HCT116 (cell line): ENCODE measurements at regions not wholly inside any gene's neighbourhood (a gene's known extent, or its start where the extent isn't known, plus 50 kb on each side); places are given as distances from the start of the nearest gene placed in this dataset.

Experiments used
- EZH2 ChIP-seq: fragments of 200-600 bp; sonication (generic); IDR thresholded peaks from 2 replicates; pipeline ENCODE4 v1.6.1; 2017; ENCODE audit warnings: antibody characterized with exemption, mixed run types
- POLR2A ChIP-seq: IDR thresholded peaks from 2 replicates; pipeline ENCODE4 v1.7.0; 2011; ENCODE audit warnings: borderline replicate concordance; ENCODE audit not compliant: insufficient read depth, insufficient read length; ENCODE audit errors: extremely low read depth
- POLR2AphosphoS5 ChIP-seq: IDR thresholded peaks from 2 replicates; pipeline ENCODE4 v1.6.1; 2011; ENCODE audit warnings: mild to moderate bottlenecking, low read depth, low read length, moderate library complexity
- YY1 ChIP-seq: IDR thresholded peaks from 2 replicates; pipeline ENCODE4 v1.6.1; 2011; ENCODE audit warnings: low read length, low read depth, moderate library complexity, mild to moderate bottlenecking; ENCODE audit not compliant: insufficient replicate concordance; ENCODE audit errors: extremely low read depth
- ZNF274 ChIP-seq: fragments of 200-500 bp; sonication (Bioruptor generic); IDR thresholded peaks from 2 replicates; pipeline ENCODE4 v1.6.1; 2014; ENCODE audit warnings: mild to moderate bottlenecking, low read depth, low read length, inconsistent platforms
- TF ChIP-seq, protein P1 (sequence below), 3 experiments: fragments of 200-600 bp in 1 of 3; sonication (generic) in 1 of 3; IDR thresholded peaks in 2 of 3; conservative IDR thresholded peaks in 1 of 3; 2 replicates each; pipeline ENCODE4 v1.5.1; 2012 to 2017; ENCODE audit warnings: low read depth in 2 of 3, low read length in 2 of 3, antibody characterized with exemption in 1 of 3, borderline replicate concordance in 1 of 3, control low read depth in 1 of 3, mild to moderate bottlenecking in 1 of 3, mixed read lengths in 1 of 3, mixed run types in 1 of 3, moderate library complexity in 1 of 3; ENCODE audit not compliant: insufficient read depth in 1 of 3
- TF ChIP-seq, protein P2 (sequence below): IDR thresholded peaks from 2 replicates; pipeline ENCODE4 v1.6.1; 2012; ENCODE audit warnings: low read depth
- TF ChIP-seq, protein P3 (sequence below): IDR thresholded peaks from 2 replicates; pipeline ENCODE4 v1.6.1; 2012

DNA sequence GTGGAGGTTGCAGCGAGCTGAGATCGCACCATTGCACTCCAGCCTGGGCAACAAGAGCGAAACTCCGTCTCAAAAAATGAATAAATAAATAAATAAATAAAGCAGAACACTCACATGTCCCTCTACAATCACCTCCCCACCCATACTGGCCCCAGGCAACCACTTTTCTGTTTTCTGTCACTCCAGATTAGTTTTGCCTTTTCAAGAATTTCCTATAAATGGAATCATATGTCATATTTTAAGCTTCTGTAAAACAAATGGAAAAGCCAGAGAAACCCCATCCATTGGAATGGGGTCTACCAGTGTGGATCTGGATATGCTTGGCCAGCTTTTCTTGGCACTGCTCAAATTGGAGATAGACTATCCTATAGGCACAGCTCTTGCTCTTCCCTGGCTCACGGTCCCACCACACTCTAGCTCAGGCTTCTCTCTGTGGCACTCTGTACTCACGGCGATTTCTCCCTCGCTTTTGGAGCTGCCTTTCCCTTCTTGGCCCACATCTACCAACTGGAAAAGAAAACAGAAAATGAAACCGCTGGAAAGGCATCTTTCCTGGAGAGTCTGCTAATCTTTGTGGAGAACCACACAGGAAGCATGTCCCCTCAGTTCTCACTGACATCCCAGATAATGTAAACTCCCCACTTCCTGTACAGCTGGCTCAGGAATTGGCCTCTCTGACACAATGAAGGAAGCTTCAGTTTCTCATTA lies 210.1 kb downstream of the JCAD start:
- no peak for TF ChIP-seq POLR2AphosphoS5
- TF ChIP-seq, protein P1, sequence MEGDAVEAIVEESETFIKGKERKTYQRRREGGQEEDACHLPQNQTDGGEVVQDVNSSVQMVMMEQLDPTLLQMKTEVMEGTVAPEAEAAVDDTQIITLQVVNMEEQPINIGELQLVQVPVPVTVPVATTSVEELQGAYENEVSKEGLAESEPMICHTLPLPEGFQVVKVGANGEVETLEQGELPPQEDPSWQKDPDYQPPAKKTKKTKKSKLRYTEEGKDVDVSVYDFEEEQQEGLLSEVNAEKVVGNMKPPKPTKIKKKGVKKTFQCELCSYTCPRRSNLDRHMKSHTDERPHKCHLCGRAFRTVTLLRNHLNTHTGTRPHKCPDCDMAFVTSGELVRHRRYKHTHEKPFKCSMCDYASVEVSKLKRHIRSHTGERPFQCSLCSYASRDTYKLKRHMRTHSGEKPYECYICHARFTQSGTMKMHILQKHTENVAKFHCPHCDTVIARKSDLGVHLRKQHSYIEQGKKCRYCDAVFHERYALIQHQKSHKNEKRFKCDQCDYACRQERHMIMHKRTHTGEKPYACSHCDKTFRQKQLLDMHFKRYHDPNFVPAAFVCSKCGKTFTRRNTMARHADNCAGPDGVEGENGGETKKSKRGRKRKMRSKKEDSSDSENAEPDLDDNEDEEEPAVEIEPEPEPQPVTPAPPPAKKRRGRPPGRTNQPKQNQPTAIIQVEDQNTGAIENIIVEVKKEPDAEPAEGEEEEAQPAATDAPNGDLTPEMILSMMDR (IDR thresholded peaks at IDR 0.05 in 2 of 3, conservative IDR thresholded peaks at IDR 0.05 in 1 of 3; ENCODE audit: borderline replicate concordance in 1 of 3, insufficient read depth in 1 of 3, low read depth in 2 of 3, low read length in 2 of 3), result no peak
- TF ChIP-seq ZNF274, result no peak
- TF ChIP-seq, protein P2, sequence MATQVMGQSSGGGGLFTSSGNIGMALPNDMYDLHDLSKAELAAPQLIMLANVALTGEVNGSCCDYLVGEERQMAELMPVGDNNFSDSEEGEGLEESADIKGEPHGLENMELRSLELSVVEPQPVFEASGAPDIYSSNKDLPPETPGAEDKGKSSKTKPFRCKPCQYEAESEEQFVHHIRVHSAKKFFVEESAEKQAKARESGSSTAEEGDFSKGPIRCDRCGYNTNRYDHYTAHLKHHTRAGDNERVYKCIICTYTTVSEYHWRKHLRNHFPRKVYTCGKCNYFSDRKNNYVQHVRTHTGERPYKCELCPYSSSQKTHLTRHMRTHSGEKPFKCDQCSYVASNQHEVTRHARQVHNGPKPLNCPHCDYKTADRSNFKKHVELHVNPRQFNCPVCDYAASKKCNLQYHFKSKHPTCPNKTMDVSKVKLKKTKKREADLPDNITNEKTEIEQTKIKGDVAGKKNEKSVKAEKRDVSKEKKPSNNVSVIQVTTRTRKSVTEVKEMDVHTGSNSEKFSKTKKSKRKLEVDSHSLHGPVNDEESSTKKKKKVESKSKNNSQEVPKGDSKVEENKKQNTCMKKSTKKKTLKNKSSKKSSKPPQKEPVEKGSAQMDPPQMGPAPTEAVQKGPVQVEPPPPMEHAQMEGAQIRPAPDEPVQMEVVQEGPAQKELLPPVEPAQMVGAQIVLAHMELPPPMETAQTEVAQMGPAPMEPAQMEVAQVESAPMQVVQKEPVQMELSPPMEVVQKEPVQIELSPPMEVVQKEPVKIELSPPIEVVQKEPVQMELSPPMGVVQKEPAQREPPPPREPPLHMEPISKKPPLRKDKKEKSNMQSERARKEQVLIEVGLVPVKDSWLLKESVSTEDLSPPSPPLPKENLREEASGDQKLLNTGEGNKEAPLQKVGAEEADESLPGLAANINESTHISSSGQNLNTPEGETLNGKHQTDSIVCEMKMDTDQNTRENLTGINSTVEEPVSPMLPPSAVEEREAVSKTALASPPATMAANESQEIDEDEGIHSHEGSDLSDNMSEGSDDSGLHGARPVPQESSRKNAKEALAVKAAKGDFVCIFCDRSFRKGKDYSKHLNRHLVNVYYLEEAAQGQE, result no peak
- TF ChIP-seq, protein P3, sequence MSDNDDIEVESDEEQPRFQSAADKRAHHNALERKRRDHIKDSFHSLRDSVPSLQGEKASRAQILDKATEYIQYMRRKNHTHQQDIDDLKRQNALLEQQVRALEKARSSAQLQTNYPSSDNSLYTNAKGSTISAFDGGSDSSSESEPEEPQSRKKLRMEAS, result no peak
- no peak for TF ChIP-seq POLR2A
- no peak for TF ChIP-seq YY1
- no peak for TF ChIP-seq EZH2
